ENCODE measurements at regions not wholly inside any gene's neighbourhood (a gene's known extent, or its start where the extent isn't known, plus 50 kb on each side); places are given as distances from the start of the nearest gene placed in this dataset.

DNA sequence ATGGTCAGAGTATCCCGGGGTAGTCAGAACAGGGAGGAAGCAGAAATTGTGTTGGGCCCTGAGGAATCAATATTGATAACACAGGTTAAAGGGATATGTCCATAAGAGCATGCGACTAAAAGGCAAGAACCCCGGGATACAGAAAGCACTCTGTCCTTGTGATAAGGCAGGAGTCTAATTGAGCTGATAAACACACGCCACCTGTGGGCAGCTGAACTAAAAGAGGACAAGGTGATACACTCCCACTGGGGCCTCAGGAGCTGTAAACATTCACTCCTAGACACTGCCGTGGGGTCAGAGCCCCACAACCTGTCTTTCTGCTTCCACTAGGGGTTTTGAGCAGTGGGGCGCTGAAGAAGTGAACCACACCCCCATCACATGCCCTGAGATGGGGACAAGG lies 144.7 kb upstream of the MPDZ start:
- CTCF ChIA-PET (ENCODE audit: low intra/inter-chr PET ratio, low total read pairs): no interaction called here
- TF ChIP-seq, protein P1, sequence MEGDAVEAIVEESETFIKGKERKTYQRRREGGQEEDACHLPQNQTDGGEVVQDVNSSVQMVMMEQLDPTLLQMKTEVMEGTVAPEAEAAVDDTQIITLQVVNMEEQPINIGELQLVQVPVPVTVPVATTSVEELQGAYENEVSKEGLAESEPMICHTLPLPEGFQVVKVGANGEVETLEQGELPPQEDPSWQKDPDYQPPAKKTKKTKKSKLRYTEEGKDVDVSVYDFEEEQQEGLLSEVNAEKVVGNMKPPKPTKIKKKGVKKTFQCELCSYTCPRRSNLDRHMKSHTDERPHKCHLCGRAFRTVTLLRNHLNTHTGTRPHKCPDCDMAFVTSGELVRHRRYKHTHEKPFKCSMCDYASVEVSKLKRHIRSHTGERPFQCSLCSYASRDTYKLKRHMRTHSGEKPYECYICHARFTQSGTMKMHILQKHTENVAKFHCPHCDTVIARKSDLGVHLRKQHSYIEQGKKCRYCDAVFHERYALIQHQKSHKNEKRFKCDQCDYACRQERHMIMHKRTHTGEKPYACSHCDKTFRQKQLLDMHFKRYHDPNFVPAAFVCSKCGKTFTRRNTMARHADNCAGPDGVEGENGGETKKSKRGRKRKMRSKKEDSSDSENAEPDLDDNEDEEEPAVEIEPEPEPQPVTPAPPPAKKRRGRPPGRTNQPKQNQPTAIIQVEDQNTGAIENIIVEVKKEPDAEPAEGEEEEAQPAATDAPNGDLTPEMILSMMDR (CRISPR knock-in tag; IDR thresholded peaks at IDR 0.05): peak; percentile 11; the same call in 1 of the 2 replicates
- TF ChIP-seq, protein P2, sequence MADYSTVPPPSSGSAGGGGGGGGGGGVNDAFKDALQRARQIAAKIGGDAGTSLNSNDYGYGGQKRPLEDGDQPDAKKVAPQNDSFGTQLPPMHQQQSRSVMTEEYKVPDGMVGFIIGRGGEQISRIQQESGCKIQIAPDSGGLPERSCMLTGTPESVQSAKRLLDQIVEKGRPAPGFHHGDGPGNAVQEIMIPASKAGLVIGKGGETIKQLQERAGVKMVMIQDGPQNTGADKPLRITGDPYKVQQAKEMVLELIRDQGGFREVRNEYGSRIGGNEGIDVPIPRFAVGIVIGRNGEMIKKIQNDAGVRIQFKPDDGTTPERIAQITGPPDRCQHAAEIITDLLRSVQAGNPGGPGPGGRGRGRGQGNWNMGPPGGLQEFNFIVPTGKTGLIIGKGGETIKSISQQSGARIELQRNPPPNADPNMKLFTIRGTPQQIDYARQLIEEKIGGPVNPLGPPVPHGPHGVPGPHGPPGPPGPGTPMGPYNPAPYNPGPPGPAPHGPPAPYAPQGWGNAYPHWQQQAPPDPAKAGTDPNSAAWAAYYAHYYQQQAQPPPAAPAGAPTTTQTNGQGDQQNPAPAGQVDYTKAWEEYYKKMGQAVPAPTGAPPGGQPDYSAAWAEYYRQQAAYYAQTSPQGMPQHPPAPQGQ (CRISPR knock-in tag; IDR thresholded peaks at IDR 0.05; ENCODE audit: borderline replicate concordance): no peak
- TF ChIP-seq ZNF556 (CRISPR knock-in tag; IDR thresholded peaks at IDR 0.05; ENCODE audit: borderline replicate concordance) (no peak), ZNF788 (CRISPR knock-in tag; IDR thresholded peaks at IDR 0.05; ENCODE audit: borderline replicate concordance) (no peak), SP2 (CRISPR knock-in tag; IDR thresholded peaks at IDR 0.05) (no peak), MBNL3 (CRISPR knock-in tag; conservative IDR thresholded peaks at IDR 0.05) (no peak), ZNF768 (CRISPR knock-in tag; IDR thresholded peaks at IDR 0.05) (no peak), SMAD1 (CRISPR knock-in tag; IDR thresholded peaks at IDR 0.05; ENCODE audit: borderline replicate concordance, low read depth) (no peak)
- WGBS (ENCODE audit: low lambda C conversion rate): 22% methylated on average over 6 of the region's 6 CpGs
- POLR2A ChIA-PET: no interaction called here
- H4K20me1 ChIP-seq (ENCODE audit: insufficient read depth, low read length): no peaks in the 10 kb centered on the region
- H3K9ac ChIP-seq (ENCODE audit: insufficient read depth, low read depth, low read length): no peak overlapping the region
- no peaks in the 10 kb centered on the region for H3K9me3 ChIP-seq (ENCODE audit: low read length)
- H3K4me1 ChIP-seq (ENCODE audit: insufficient read depth, low read length): no peaks in the 10 kb centered on the region
- H3K36me3 ChIP-seq (replicated peaks in 1 of 2; ENCODE audit: control insufficient read depth in 1 of 2, insufficient read depth in 2 of 2, low read length in 2 of 2): no peaks in the 10 kb centered on the region
- BruUV-seq (replicated peaks): no TSS peak
- FAIRE-seq (no peak), ATAC-seq (peak; percentile 65), DNase-seq (ENCODE audit: low spot score) (no peak)
- no peak overlapping the region for H3K27ac ChIP-seq (ENCODE audit: extremely low read length, insufficient read depth, low read length)
- in situ Hi-C loops (cut with HindIII; ENCODE audit: extremely low pct_ligation_motif_present, low pct_unique_long_range_greater_than_20kb) (loop anchor here (10.0 kb wide), 1 partner anchor 1001 kb away; no protein-coding TSS in a partner anchor), intact Hi-C loops (cut with micrococcal nuclease; ENCODE audit: unreplicated experiment) (loop anchor here (10.0 kb wide), 1 partner anchor 209 kb away; no protein-coding TSS in a partner anchor)
- no peak overlapping the region for H2AFZ ChIP-seq (ENCODE audit: low read length)
- no peaks in the 10 kb centered on the region for H3K27me3 ChIP-seq (ENCODE audit: control insufficient read depth in 1 of 2, insufficient read depth in 2 of 2, low read length in 2 of 2)
- H3K79me2 ChIP-seq (ENCODE audit: insufficient read depth, low read length): no peaks in the 10 kb centered on the region
- no peak overlapping the region for H3K4me2 ChIP-seq (ENCODE audit: low read depth, low read length)
- no peak overlapping the region for H3K4me3 ChIP-seq (replicated peaks in 1 of 3; ENCODE audit: insufficient read depth in 1 of 3, low read depth in 2 of 3, low read length in 3 of 3)
